CD4-positive, alpha-beta T cell (primary cell): ENCODE measurements at regions not wholly inside any gene's neighbourhood (a gene's known extent, or its start where the extent isn't known, plus 50 kb on each side); places are given as distances from the start of the nearest gene placed in this dataset.

Experiments
- ATAC-seq: fragments of 200-7000 bp; cut with Tn5 transposase; one replicate; pipeline ENCODE4 v1.10.0; 2022; ENCODE audit warnings: mild to moderate bottlenecking; ENCODE audit not compliant: poor library complexity
- CTCF ChIA-PET: fragments of 350-600 bp; sonication (Branson Sonifier 250); formaldehyde crosslinking; loops from one replicate; lab custom pipeline; 2021; ENCODE audit warnings: antibody characterized with exemption, inconsistent platforms; lab: Charles Lee
- POLR2A ChIA-PET: fragments of 350-600 bp; sonication (Branson Sonifier 250); formaldehyde crosslinking; loops from one replicate; lab custom pipeline; 2021; ENCODE audit warnings: antibody characterized with exemption, inconsistent platforms; lab: Charles Lee
- DNase-seq, 14 experiments: peaks; one replicate each; pipeline ENCODE4 v3.0.0-alpha.2; 2013 to 2020; ENCODE audit warnings: mixed read lengths in 2 of 14
- H3K27ac ChIP-seq, 2 donors: one replicate each; pipeline versions ENCODE4 v1.5.1 to v1.7.0; 2013; ENCODE audit warnings: low read length in 2 of 2, low read depth in 1 of 2, mild to moderate bottlenecking in 1 of 2
- H3K27me3 ChIP-seq, 2 experiments: 1 replicate in 1 of 2; 2 replicates in 1 of 2; pipeline versions ENCODE4 v1.6.1 to v1.7.0; 2013; ENCODE audit warnings: low read length in 2 of 2, control low read depth in 1 of 2, mild to moderate bottlenecking in 1 of 2, moderate library complexity in 1 of 2; ENCODE audit not compliant: insufficient read depth in 2 of 2, control insufficient read depth in 1 of 2
- H3K36me3 ChIP-seq: one replicate; pipeline ENCODE4 v1.6.1; 2013; ENCODE audit warnings: low read length, control low read depth; ENCODE audit not compliant: insufficient read depth
- H3K4me1 ChIP-seq: one replicate; pipeline ENCODE4 v1.6.1; 2013; ENCODE audit warnings: low read length, control low read depth; ENCODE audit not compliant: insufficient read depth
- H3K4me3 ChIP-seq: one replicate; pipeline ENCODE4 v1.5.1; 2013; ENCODE audit warnings: mild to moderate bottlenecking, low read length, moderate library complexity
- H3K9me3 ChIP-seq, 2 experiments: 1 replicate in 1 of 2; 2 replicates in 1 of 2; pipeline versions ENCODE4 v1.6.1 to v1.7.0; 2013; ENCODE audit warnings: low read length in 2 of 2, mild to moderate bottlenecking in 2 of 2, control low read depth in 1 of 2, moderate library complexity in 1 of 2; ENCODE audit not compliant: control insufficient read depth in 1 of 2, insufficient read depth in 1 of 2
- H3K27ac Mint-ChIP-seq: one replicate; pipeline ENCODE4 v1.8.0; 2020; ENCODE audit warnings: mixed read lengths
- H3K27me3 Mint-ChIP-seq: one replicate; pipeline ENCODE4 v1.8.0; 2021; ENCODE audit warnings: mixed read lengths
- H3K36me3 Mint-ChIP-seq: one replicate; pipeline ENCODE4 v1.8.0; 2021; ENCODE audit warnings: low read depth, mixed read lengths
- H3K4me1 Mint-ChIP-seq: one replicate; pipeline ENCODE4 v1.8.0; 2021; ENCODE audit warnings: low read depth, mixed read lengths
- H3K4me3 Mint-ChIP-seq: one replicate; pipeline ENCODE4 v1.8.0; 2020; ENCODE audit warnings: mild to moderate bottlenecking, mixed read lengths
- H3K9me3 Mint-ChIP-seq: one replicate; pipeline ENCODE4 v1.8.0; 2020; ENCODE audit warnings: mixed read lengths
- intact Hi-C, 2 experiments: fragments of 100-400 bp; cut with DNase I in 1 of 2; cut with micrococcal nuclease in 1 of 2; formaldehyde crosslinking; loops; one replicate each; pipeline versions ENCODE4 v1.15.1 to v1.9.0; 2023 to 2025; cut with DNase I, micrococcal nuclease
- TF ChIP-seq, protein P1 (sequence below): fragments of 200-600 bp; IDR thresholded peaks from one replicate; pipeline ENCODE4 v1.8.0; 2022; ENCODE audit warnings: antibody characterized with exemption, mild to moderate bottlenecking

DNA sequence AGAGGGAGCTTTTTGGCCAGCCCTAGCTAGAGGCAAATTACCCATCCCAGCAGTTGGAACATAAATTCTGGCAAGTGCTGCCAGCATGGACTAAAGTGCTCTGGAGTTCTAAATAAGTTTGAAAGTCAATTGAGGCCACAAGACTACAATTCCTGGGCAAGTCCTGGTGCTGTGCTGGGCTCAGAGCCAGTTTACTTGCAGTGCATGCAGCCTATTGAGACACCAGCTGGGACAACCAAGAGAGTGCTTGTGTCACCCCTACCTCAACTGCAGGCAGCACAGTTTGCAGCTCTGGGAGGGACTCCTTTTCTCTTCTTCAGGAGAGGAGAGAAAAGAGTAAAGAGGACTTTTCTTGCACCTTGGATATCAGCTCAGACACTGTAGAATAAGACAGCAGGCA is 277.2 kb upstream of the TMEFF2 start:
- no peaks in the 10 kb centered on the region for H3K4me1 Mint-ChIP-seq
- Histone ChIP-seq H3K4me3 (no peak overlapping the region), H3K4me1 (no peaks in the 10 kb centered on the region), H3K36me3 (no peaks in the 10 kb centered on the region), H3K27me3 (no peaks in the 10 kb centered on the region), H3K9me3 (no peaks in the 10 kb centered on the region), H3K27ac (no peak overlapping the region)
- intact Hi-C loops: no loop called here
- CTCF ChIA-PET: no interaction called here
- ATAC-seq: no peak
- TF ChIP-seq, protein P1, sequence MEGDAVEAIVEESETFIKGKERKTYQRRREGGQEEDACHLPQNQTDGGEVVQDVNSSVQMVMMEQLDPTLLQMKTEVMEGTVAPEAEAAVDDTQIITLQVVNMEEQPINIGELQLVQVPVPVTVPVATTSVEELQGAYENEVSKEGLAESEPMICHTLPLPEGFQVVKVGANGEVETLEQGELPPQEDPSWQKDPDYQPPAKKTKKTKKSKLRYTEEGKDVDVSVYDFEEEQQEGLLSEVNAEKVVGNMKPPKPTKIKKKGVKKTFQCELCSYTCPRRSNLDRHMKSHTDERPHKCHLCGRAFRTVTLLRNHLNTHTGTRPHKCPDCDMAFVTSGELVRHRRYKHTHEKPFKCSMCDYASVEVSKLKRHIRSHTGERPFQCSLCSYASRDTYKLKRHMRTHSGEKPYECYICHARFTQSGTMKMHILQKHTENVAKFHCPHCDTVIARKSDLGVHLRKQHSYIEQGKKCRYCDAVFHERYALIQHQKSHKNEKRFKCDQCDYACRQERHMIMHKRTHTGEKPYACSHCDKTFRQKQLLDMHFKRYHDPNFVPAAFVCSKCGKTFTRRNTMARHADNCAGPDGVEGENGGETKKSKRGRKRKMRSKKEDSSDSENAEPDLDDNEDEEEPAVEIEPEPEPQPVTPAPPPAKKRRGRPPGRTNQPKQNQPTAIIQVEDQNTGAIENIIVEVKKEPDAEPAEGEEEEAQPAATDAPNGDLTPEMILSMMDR: no peak
- DNase-seq: no peak
- H3K36me3 Mint-ChIP-seq: no peaks in the 10 kb centered on the region
- H3K27ac Mint-ChIP-seq: no peak overlapping the region
- H3K4me3 Mint-ChIP-seq: no peak overlapping the region
- H3K9me3 Mint-ChIP-seq: peaks cover 9% of the 10 kb centered on the region
- POLR2A ChIA-PET: no interaction called here
- no peaks in the 10 kb centered on the region for H3K27me3 Mint-ChIP-seq

- CTCF ChIA-PET: no interaction called here
- Histone ChIP-seq H3K4me3 (no peak overlapping the region), H3K9me3 (no peaks in the 10 kb centered on the region), H3K27me3 (no peaks in the 10 kb centered on the region), H3K36me3 (no peaks in the 10 kb centered on the region), H3K4me1 (no peaks in the 10 kb centered on the region), H3K27ac (no peak overlapping the region)
- Mint-ChIP-seq H3K27ac (no peak overlapping the region), H3K36me3 (no peaks in the 10 kb centered on the region), H3K4me3 (no peak overlapping the region), H3K9me3 (peaks cover 9% of the 10 kb centered on the region), H3K4me1 (no peaks in the 10 kb centered on the region), H3K27me3 (no peaks in the 10 kb centered on the region)
- ATAC-seq (no peak), DNase-seq (no peak)
- intact Hi-C loops: no loop called here
- TF ChIP-seq, protein P1: no peak
- POLR2A ChIA-PET: no interaction called here
Observed at GRCh38 chr2:192469612-192470011, 274.9 kb upstream of the TMEFF2 start.

- DNase-seq (no peak), ATAC-seq (no peak)
- intact Hi-C loops: no loop called here
- Mint-ChIP-seq H3K4me3 (no peak overlapping the region), H3K27me3 (no peaks in the 10 kb centered on the region), H3K27ac (no peak overlapping the region), H3K4me1 (no peaks in the 10 kb centered on the region), H3K36me3 (no peaks in the 10 kb centered on the region), H3K9me3 (no peaks in the 10 kb centered on the region)
- Histone ChIP-seq H3K9me3 (no peaks in the 10 kb centered on the region), H3K4me1 (no peaks in the 10 kb centered on the region), H3K27ac (no peak overlapping the region), H3K4me3 (no peak overlapping the region), H3K27me3 (no peaks in the 10 kb centered on the region), H3K36me3 (no peaks in the 10 kb centered on the region)
- POLR2A ChIA-PET: no interaction called here
- CTCF ChIA-PET: no interaction called here
- TF ChIP-seq, protein P1: no peak
Observed at GRCh38 chr2:192467953-192468660, 273.4 kb upstream of the TMEFF2 start.
